ENCODE measurements at regions not wholly inside any gene's neighbourhood (a gene's known extent, or its start where the extent isn't known, plus 50 kb on each side); places are given as distances from the start of the nearest gene placed in this dataset.

- Histone ChIP-seq H3K9me3 (ENCODE audit: control insufficient read depth, insufficient read depth, low read length) (no peaks in the 10 kb centered on the region), H3K4me1 (ENCODE audit: control insufficient read depth, low read length) (no peaks in the 10 kb centered on the region), H3K36me3 (ENCODE audit: control insufficient read depth, low read length) (no peaks in the 10 kb centered on the region), H3K79me2 (ENCODE audit: control insufficient read depth, low read length) (no peaks in the 10 kb centered on the region), H4K20me1 (ENCODE audit: control insufficient read depth, insufficient read depth, low read depth, low read length) (no peaks in the 10 kb centered on the region), H3K27me3 (ENCODE audit: control insufficient read depth, low read length) (no peaks in the 10 kb centered on the region), H3K27ac (ENCODE audit: low read depth, low read length) (no peak overlapping the region), H3F3A (ENCODE audit: control insufficient read depth, insufficient read depth) (no peaks in the 10 kb centered on the region), H3K4me2 (ENCODE audit: low read length) (no peak overlapping the region), H3K9me2 (replicated peaks; ENCODE audit: control insufficient read depth, low read length) (no peaks in the 10 kb centered on the region), H3K4me3 (ENCODE audit: low read length) (no peak overlapping the region)
- no peak for TF ChIP-seq CTCF (IDR thresholded peaks at IDR 0.05; ENCODE audit: low read depth, low read length, poor library complexity, severe bottlenecking)
- TF ChIP-seq EZH2phosphoT487 (IDR thresholded peaks at IDR 0.05; ENCODE audit: borderline replicate concordance, low read length): no peak
Measured at GRCh38 chr3:157767607-157768006, 264.4 kb upstream of the VEPH1 start.

- Histone ChIP-seq H3F3A (ENCODE audit: control insufficient read depth, insufficient read depth) (no peaks in the 10 kb centered on the region), H3K4me1 (ENCODE audit: control insufficient read depth, low read length) (no peaks in the 10 kb centered on the region), H3K4me3 (ENCODE audit: low read length) (no peak overlapping the region), H3K27ac (ENCODE audit: low read depth, low read length) (no peak overlapping the region), H3K9me3 (ENCODE audit: control insufficient read depth, insufficient read depth, low read length) (no peaks in the 10 kb centered on the region), H3K36me3 (ENCODE audit: control insufficient read depth, low read length) (no peaks in the 10 kb centered on the region), H3K9me2 (replicated peaks; ENCODE audit: control insufficient read depth, low read length) (no peaks in the 10 kb centered on the region), H3K79me2 (ENCODE audit: control insufficient read depth, low read length) (no peaks in the 10 kb centered on the region), H3K27me3 (ENCODE audit: control insufficient read depth, low read length) (no peaks in the 10 kb centered on the region), H4K20me1 (ENCODE audit: control insufficient read depth, insufficient read depth, low read depth, low read length) (no peaks in the 10 kb centered on the region), H3K4me2 (ENCODE audit: low read length) (no peak overlapping the region)
- TF ChIP-seq CTCF (IDR thresholded peaks at IDR 0.05; ENCODE audit: low read depth, low read length, poor library complexity, severe bottlenecking) (no peak), EZH2phosphoT487 (IDR thresholded peaks at IDR 0.05; ENCODE audit: borderline replicate concordance, low read length) (no peak)
Measured at GRCh38 chr3:157763644-157764043, 260.4 kb upstream of the VEPH1 start.

GRCh38 chr3:157759311-157759710 is 256.1 kb upstream of the VEPH1 start:
- no peak overlapping the region for H3K4me2 ChIP-seq (ENCODE audit: low read length)
- no peaks in the 10 kb centered on the region for H3K4me1 ChIP-seq (ENCODE audit: control insufficient read depth, low read length)
- no peaks in the 10 kb centered on the region for H3K9me3 ChIP-seq (ENCODE audit: control insufficient read depth, insufficient read depth, low read length)
- H4K20me1 ChIP-seq (ENCODE audit: control insufficient read depth, insufficient read depth, low read depth, low read length): no peaks in the 10 kb centered on the region
- H3K4me3 ChIP-seq (ENCODE audit: low read length): no peak overlapping the region
- no peaks in the 10 kb centered on the region for H3K79me2 ChIP-seq (ENCODE audit: control insufficient read depth, low read length)
- no peaks in the 10 kb centered on the region for H3K9me2 ChIP-seq (replicated peaks; ENCODE audit: control insufficient read depth, low read length)
- no peaks in the 10 kb centered on the region for H3K27me3 ChIP-seq (ENCODE audit: control insufficient read depth, low read length)
- TF ChIP-seq CTCF (IDR thresholded peaks at IDR 0.05; ENCODE audit: low read depth, low read length, poor library complexity, severe bottlenecking) (no peak), EZH2phosphoT487 (IDR thresholded peaks at IDR 0.05; ENCODE audit: borderline replicate concordance, low read length) (no peak)
- no peaks in the 10 kb centered on the region for H3F3A ChIP-seq (ENCODE audit: control insufficient read depth, insufficient read depth)
- H3K27ac ChIP-seq (ENCODE audit: low read depth, low read length): no peak overlapping the region
- H3K36me3 ChIP-seq (ENCODE audit: control insufficient read depth, low read length): no peaks in the 10 kb centered on the region

- Histone ChIP-seq H3K36me3 (ENCODE audit: control insufficient read depth, low read length) (no peaks in the 10 kb centered on the region), H3K4me3 (ENCODE audit: low read length) (no peak overlapping the region), H3K4me2 (ENCODE audit: low read length) (no peak overlapping the region), H3K9me2 (replicated peaks; ENCODE audit: control insufficient read depth, low read length) (no peaks in the 10 kb centered on the region), H3K9me3 (ENCODE audit: control insufficient read depth, insufficient read depth, low read length) (no peaks in the 10 kb centered on the region), H3K79me2 (ENCODE audit: control insufficient read depth, low read length) (no peaks in the 10 kb centered on the region), H3F3A (ENCODE audit: control insufficient read depth, insufficient read depth) (no peaks in the 10 kb centered on the region), H3K4me1 (ENCODE audit: control insufficient read depth, low read length) (no peaks in the 10 kb centered on the region), H3K27me3 (ENCODE audit: control insufficient read depth, low read length) (no peaks in the 10 kb centered on the region), H4K20me1 (ENCODE audit: control insufficient read depth, insufficient read depth, low read depth, low read length) (no peaks in the 10 kb centered on the region), H3K27ac (ENCODE audit: low read depth, low read length) (no peak overlapping the region)
- TF ChIP-seq CTCF (IDR thresholded peaks at IDR 0.05; ENCODE audit: low read depth, low read length, poor library complexity, severe bottlenecking): no peak
- TF ChIP-seq EZH2phosphoT487 (IDR thresholded peaks at IDR 0.05; ENCODE audit: borderline replicate concordance, low read length): no peak
Measured at GRCh38 chr3:157755233-157755632, 252.0 kb upstream of the VEPH1 start.
